ENCODE measurements at regions not wholly inside any gene's neighbourhood (a gene's known extent, or its start where the extent isn't known, plus 50 kb on each side); places are given as distances from the start of the nearest gene placed in this dataset.

DNA sequence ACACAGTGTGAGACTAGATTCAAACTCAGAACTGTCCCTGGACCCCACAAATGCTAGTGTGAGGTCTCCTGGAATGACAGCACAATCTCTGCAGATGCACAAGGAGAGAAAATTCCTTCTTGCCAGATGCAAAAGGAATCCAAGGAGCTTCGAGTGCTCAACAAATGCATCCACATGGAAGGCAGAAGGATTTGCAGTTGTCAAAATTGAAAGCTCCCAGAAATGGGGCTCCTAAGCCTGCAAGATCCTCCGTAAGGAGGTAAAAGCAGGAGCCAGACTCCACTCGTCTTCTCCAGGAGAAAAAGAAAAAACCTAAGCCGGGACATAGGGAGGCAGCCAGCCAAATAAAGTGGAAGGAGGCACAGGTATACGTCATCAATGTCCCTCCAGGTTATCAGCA, 355.0 kb upstream of the KLHL29 start:
- ChIA-PET POLR2A (ENCODE audit: unreplicated experiment) (no interaction called here), CTCF (no interaction called here)
- H3K27me3 ChIP-seq (ENCODE audit: control insufficient read depth, insufficient read depth, low read length): no peaks in the 10 kb centered on the region
- H3K4me3 ChIP-seq (ENCODE audit: insufficient read depth, low read depth, low read length): no peak overlapping the region
- no peak overlapping the region for H2BK5ac ChIP-seq (ENCODE audit: low read depth, low read length, poor library complexity, severe bottlenecking)
- H4K91ac ChIP-seq (ENCODE audit: insufficient read depth, low read depth, low read length): no peak overlapping the region
- H3K9me1 ChIP-seq (ENCODE audit: insufficient read depth, low read length): no peaks in the 10 kb centered on the region
- H3K23ac ChIP-seq (ENCODE audit: low read depth, low read length): no peak overlapping the region
- no peak overlapping the region for H2BK20ac ChIP-seq (ENCODE audit: low read depth, low read length)
- no peak overlapping the region for H3K14ac ChIP-seq (replicated peaks; ENCODE audit: low read depth, low read length)
- no peak overlapping the region for H4K5ac ChIP-seq (ENCODE audit: low read depth, low read length)
- 0% methylated on average over 1 of the region's 5 CpGs; no CpG with 5 or more reads in 1 of the 2 experiments for WGBS, 2 experiments (ENCODE audit: extremely low coverage in 2 of 2, insufficient read length in 1 of 2)
- peaks cover 14% of the 10 kb centered on the region; the same call in 1 of the 2 replicates for H3K9me3 ChIP-seq (ENCODE audit: control insufficient read depth, insufficient read depth, low read length)
- H3K36me3 ChIP-seq (ENCODE audit: control insufficient read depth, insufficient read depth, low read length): no peaks in the 10 kb centered on the region
- H3K18ac ChIP-seq (ENCODE audit: low read depth, low read length): no peak overlapping the region
- dilution Hi-C loops (cut with HindIII; ENCODE audit: low sequenced_read_pairs, unreplicated experiment): no loop called here
- no peak overlapping the region for H3K9ac ChIP-seq (ENCODE audit: low read depth, low read length)
- no peak overlapping the region for H3K56ac ChIP-seq (ENCODE audit: extremely low read depth, insufficient read depth, low read length)
- no peak overlapping the region for H4K8ac ChIP-seq (ENCODE audit: low read depth in 2 of 2, low read length in 2 of 2)
- H2BK15ac ChIP-seq (ENCODE audit: low read depth, low read length): no peak overlapping the region
- H3K4ac ChIP-seq (ENCODE audit: low read depth, low read length): no peak overlapping the region
- H3K79me1 ChIP-seq (ENCODE audit: low read depth in 1 of 2, low read length in 2 of 2): no peaks in the 10 kb centered on the region
- no peak overlapping the region for H2BK120ac ChIP-seq (ENCODE audit: low read depth, low read length)
- intact Hi-C loops (cut with micrococcal nuclease): no loop called here
- H2AFZ ChIP-seq (replicated peaks; ENCODE audit: low read length, poor library complexity): no peak overlapping the region
- H4K20me1 ChIP-seq (ENCODE audit: insufficient read depth, low read length): no peaks in the 10 kb centered on the region
- TF ChIP-seq NFE2L2 (IDR thresholded peaks at IDR 0.05; ENCODE audit: low read depth, low read length) (no peak), CHD1 (IDR thresholded peaks at IDR 0.05; ENCODE audit: low read depth, low read length) (no peak), POLR2A (IDR thresholded peaks at IDR 0.05; ENCODE audit: low read depth, low read length) (no peak), BHLHE40 (IDR thresholded peaks at IDR 0.05; ENCODE audit: low read depth, low read length) (no peak), RFX5 (IDR thresholded peaks at IDR 0.05; ENCODE audit: low read depth, low read length) (no peak), RAD21 (IDR thresholded peaks at IDR 0.05; ENCODE audit: low read length) (no peak), MAZ (IDR thresholded peaks at IDR 0.05; ENCODE audit: borderline replicate concordance, low read depth, low read length) (no peak), MXI1 (IDR thresholded peaks at IDR 0.05; ENCODE audit: borderline replicate concordance, low read depth, low read length) (no peak)
- TF ChIP-seq, protein P1, sequence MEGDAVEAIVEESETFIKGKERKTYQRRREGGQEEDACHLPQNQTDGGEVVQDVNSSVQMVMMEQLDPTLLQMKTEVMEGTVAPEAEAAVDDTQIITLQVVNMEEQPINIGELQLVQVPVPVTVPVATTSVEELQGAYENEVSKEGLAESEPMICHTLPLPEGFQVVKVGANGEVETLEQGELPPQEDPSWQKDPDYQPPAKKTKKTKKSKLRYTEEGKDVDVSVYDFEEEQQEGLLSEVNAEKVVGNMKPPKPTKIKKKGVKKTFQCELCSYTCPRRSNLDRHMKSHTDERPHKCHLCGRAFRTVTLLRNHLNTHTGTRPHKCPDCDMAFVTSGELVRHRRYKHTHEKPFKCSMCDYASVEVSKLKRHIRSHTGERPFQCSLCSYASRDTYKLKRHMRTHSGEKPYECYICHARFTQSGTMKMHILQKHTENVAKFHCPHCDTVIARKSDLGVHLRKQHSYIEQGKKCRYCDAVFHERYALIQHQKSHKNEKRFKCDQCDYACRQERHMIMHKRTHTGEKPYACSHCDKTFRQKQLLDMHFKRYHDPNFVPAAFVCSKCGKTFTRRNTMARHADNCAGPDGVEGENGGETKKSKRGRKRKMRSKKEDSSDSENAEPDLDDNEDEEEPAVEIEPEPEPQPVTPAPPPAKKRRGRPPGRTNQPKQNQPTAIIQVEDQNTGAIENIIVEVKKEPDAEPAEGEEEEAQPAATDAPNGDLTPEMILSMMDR (conservative IDR thresholded peaks at IDR 0.05; ENCODE audit: low read depth, low read length): no peak
- no peak overlapping the region for H3K4me2 ChIP-seq (ENCODE audit: low read depth, low read length)
- H2AK5ac ChIP-seq (ENCODE audit: low read depth, low read length): no peak overlapping the region
- no peak for DNase-seq
- ATAC-seq (ENCODE audit: low read depth): no peak
- in situ Hi-C loops (cut with MboI; ENCODE audit: low sequenced_read_pairs): no loop called here
- no peak overlapping the region for H3K27ac ChIP-seq (ENCODE audit: insufficient read depth, low read length)
- H2AK9ac ChIP-seq (replicated peaks; ENCODE audit: low read depth, low read length, poor library complexity): no peak overlapping the region
- H3K4me1 ChIP-seq (ENCODE audit: control insufficient read depth, insufficient read depth, low read length): no peaks in the 10 kb centered on the region
- BruUV-seq (replicated peaks): no TSS peak

All from IMR-90 (cell line).